ENCODE measurements at regions not wholly inside any gene's neighbourhood (a gene's known extent, or its start where the extent isn't known, plus 50 kb on each side); places are given as distances from the start of the nearest gene placed in this dataset.
"Not testable (repeated sequence)": the region's sequence is repeated elsewhere in the genome, so short reads cannot be mapped to it uniquely, and the experiment has no call there.

DNA sequence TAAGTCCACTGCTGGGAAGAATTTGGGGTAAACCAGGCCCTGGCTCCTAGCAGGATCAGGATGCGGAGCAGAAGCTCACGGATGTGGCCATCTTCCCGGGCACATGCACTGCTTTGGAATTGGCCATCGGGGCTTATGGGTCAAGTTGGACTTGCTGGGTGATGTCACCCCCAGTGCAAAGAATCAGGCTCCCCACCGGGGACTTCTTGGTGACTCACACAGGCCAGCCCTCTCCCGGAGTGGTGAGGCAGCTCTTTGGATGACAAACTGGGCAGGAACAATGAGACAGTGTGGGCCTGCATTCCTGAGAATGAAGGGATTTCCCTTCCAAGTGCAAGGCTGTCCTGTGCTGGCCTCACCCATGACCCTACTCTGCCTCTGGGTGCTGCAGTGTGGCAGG lies 128.8 kb upstream of the ANO1 start:
- POLR2A ChIA-PET = no interaction called here
- peaks cover 0 to 8% (median 0%) of the 10 kb centered on the region in 9 donors for H3K9me3 Mint-ChIP-seq
- H3K27me3 Mint-ChIP-seq = peaks cover 1 to 18% (median 8%) of the 10 kb centered on the region in 5 donors
- no peak for ATAC-seq
- peak in 1 of 10 donors; percentile 51 for DNase-seq
- no peaks in the 10 kb centered on the region for H3K36me3 Mint-ChIP-seq
- no peak overlapping the region for H3K4me3 Mint-ChIP-seq
- peak overlapping the region in 1 of 10 donors; percentile 54 for H3K27ac Mint-ChIP-seq
- H3K4me1 Mint-ChIP-seq = peaks cover 0 to 3% (median 0%) of the 10 kb centered on the region in 4 donors

DNA sequence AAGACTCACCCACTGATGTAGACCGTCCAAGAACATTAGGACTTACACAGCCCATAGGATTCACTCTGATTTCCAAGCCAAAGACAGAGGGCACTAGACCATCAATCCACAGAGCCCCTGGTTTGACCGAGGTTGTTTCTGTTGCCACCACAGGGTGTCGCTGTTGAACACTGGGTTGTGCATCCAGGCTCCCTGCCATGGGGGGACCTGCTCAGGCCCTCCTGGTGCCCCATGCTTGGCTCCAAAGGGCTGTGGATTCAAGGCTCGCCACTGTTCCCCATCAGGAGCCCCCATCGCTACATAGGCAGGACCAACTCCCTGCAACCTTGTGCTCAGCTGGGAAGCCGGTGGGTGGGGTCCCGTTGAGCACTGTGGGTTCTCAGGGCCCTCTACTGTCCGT lies 128.0 kb upstream of the ANO1 start:
- no peak for ATAC-seq
- Mint-ChIP-seq H3K4me3 (no peak overlapping the region), H3K27ac (no peak overlapping the region), H3K4me1 (peaks cover 0 to 3% (median 0%) of the 10 kb centered on the region in 4 donors), H3K9me3 (peaks cover 0 to 8% (median 0%) of the 10 kb centered on the region in 9 donors), H3K36me3 (no peaks in the 10 kb centered on the region), H3K27me3 (peaks cover 1 to 18% (median 8%) of the 10 kb centered on the region in 5 donors)
- POLR2A ChIA-PET = no interaction called here
- peak in 1 of 10 donors; percentile 24 for DNase-seq

DNA sequence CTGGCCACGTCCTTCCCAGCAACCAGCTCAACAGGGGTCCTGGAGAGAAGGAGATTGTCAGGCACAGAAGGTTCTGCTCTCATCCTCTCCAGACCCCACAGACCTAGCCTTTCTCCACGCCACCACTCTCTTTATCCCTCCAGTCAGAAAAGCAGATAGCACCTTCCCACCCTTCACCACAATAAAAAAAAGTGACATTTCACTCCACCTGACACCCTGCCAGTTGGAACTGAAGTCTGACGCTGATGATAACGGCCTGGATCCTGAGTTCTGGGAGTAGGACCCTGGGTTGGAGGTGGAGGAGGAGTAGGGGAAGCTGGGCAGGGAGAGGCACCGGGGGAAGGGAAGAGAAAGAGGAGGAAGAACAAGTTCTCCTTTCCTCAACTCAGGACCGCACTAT lies 127.5 kb upstream of the ANO1 start:
- Mint-ChIP-seq H3K9me3 (peaks cover 0 to 8% (median 0%) of the 10 kb centered on the region in 9 donors), H3K27me3 (peaks cover 1 to 18% (median 8%) of the 10 kb centered on the region in 5 donors), H3K36me3 (no peaks in the 10 kb centered on the region), H3K4me1 (peaks cover 0 to 3% (median 0%) of the 10 kb centered on the region in 4 donors), H3K27ac (no peak overlapping the region), H3K4me3 (no peak overlapping the region)
- DNase-seq (no peak), ATAC-seq (no peak)
- POLR2A ChIA-PET = no interaction called here

DNA sequence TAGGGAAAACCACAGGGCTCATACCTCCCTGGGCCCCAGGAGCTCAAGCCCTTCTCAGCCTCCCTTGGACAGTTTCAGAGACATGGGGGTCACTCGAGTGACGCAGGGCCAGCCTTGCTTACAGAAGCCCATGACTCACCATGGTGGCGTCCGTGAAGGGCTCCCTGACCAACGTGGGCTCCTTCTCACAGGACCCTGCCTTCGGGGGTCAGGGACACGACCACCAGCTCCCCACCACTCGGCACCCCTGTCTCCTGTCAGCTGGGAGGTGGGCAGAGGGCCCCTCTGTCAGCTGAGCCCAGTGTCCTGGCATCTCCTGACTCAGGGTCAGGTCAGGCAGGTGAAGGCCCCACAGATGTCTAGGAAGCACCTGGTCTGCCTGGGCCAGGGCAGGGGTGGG lies 126.3 kb upstream of the ANO1 start:
- no peak for ATAC-seq
- H3K27me3 Mint-ChIP-seq = peaks cover 1 to 22% (median 8%) of the 10 kb centered on the region in 5 donors
- DNase-seq = peak in 1 of 10 donors; percentile 57
- peaks cover 0 to 3% (median 0%) of the 10 kb centered on the region in 4 donors for H3K4me1 Mint-ChIP-seq
- H3K4me3 Mint-ChIP-seq = no peak overlapping the region
- no peak overlapping the region for H3K27ac Mint-ChIP-seq
- peaks cover 0 to 8% (median 0%) of the 10 kb centered on the region in 9 donors for H3K9me3 Mint-ChIP-seq
- POLR2A ChIA-PET = no interaction called here
- H3K36me3 Mint-ChIP-seq = peaks cover 0 to 2% (median 0%) of the 10 kb centered on the region in 3 donors

DNA sequence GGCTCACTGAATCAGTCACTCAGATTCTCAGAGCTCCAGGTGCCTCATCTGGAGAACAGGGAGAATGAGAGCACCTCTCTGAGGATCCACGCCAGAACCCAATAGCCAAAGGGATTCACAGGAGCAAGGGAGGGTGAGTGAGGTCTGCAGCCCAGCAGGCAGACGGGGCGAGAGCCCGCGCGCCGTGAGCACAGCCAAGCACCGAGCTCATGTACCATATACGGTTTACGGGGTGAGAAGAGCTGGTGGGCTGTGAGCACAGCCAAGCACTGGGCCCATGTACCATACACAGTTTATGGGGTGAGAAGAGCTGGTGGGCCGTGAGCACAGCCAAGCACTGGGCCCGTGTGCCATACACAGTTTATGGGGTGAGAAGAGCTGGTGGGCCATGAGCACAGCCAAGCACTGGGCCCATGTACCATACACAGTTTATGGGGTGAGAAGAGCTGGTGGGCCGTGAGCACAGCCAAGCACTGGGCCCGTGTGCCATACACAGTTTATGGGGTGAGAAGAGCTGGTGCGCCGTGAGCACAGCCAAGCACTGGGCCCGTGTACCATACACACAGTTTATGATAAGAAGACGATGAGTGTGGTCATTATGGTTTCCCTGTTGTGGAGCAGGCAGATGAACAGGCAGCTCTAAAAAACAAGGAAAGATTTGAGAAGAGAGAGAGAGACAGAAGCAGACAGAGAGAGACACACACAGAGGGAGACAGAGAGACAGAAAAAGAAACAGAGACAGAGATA lies 125.7 kb upstream of the ANO1 start:
- POLR2A ChIA-PET, ATAC-seq, H3K27ac Mint-ChIP-seq, H3K9me3 Mint-ChIP-seq, H3K4me1 Mint-ChIP-seq, H3K4me3 Mint-ChIP-seq, DNase-seq, H3K36me3 Mint-ChIP-seq: not testable (repeated sequence)
- H3K27me3 Mint-ChIP-seq = peaks cover 4 to 25% (median 8%) of the 10 kb centered on the region in 5 donors

DNA sequence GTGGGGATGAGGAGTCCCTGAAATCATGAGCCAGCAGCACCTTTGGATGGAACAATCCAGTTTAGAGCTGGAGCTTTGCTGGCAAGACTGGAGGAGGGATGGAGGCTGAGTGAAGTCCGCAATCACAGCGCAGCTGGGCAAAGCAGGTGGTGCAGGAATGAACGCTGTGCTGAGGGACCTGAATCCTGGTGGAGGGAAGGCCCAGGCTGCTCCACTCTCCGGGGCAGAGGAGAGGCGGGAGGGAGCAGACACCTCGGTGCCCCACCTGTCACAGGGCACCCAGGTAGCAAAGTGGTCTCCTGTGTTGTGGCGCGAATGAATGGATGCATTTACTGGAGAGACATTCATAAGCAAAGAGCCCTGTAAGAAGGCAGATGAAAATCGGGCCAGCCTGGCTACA lies 124.8 kb upstream of the ANO1 start:
- peaks cover 0 to 4% (median 0%) of the 10 kb centered on the region in 4 donors for H3K4me1 Mint-ChIP-seq
- DNase-seq (peak in 1 of 10 donors; percentile 28), ATAC-seq (no peak)
- H3K9me3 Mint-ChIP-seq = peaks cover 0 to 8% (median 0%) of the 10 kb centered on the region in 9 donors
- no peak overlapping the region for H3K4me3 Mint-ChIP-seq
- no peak overlapping the region for H3K27ac Mint-ChIP-seq
- peaks cover 4 to 23% (median 12%) of the 10 kb centered on the region in 5 donors for H3K27me3 Mint-ChIP-seq
- POLR2A ChIA-PET = no interaction called here
- peaks cover 0 to 2% (median 0%) of the 10 kb centered on the region in 3 donors for H3K36me3 Mint-ChIP-seq

DNA sequence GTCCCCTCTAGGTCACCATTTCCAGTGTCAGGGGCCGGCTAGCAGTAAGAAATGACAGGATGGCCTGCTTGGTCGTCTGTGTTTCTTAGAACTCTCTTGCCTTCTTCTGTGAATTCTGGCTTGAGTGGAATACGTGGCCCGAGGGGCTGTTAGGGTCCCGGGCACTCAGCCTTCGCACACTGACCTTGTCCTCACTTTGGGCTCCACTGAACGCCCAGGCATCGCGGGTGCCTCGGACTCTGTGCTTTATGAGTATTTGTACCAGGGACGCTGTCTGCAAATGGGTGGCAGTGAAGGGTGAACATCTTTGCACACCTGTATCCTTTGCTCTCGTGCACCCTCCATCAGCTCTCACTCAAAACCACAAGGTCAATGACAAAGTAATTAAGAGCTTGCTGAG lies 123.4 kb upstream of the ANO1 start:
- Mint-ChIP-seq H3K4me3 (no peak overlapping the region), H3K4me1 (peaks cover 0 to 4% (median 0%) of the 10 kb centered on the region in 4 donors), H3K27me3 (peaks cover 4 to 25% (median 11%) of the 10 kb centered on the region in 5 donors), H3K36me3 (peaks cover 0 to 2% (median 0%) of the 10 kb centered on the region in 3 donors), H3K27ac (no peak overlapping the region), H3K9me3 (peaks cover 0 to 10% (median 4%) of the 10 kb centered on the region in 9 donors)
- POLR2A ChIA-PET = no interaction called here
- ATAC-seq = no peak
- peak in 1 of 10 donors; percentile 10 for DNase-seq

DNA sequence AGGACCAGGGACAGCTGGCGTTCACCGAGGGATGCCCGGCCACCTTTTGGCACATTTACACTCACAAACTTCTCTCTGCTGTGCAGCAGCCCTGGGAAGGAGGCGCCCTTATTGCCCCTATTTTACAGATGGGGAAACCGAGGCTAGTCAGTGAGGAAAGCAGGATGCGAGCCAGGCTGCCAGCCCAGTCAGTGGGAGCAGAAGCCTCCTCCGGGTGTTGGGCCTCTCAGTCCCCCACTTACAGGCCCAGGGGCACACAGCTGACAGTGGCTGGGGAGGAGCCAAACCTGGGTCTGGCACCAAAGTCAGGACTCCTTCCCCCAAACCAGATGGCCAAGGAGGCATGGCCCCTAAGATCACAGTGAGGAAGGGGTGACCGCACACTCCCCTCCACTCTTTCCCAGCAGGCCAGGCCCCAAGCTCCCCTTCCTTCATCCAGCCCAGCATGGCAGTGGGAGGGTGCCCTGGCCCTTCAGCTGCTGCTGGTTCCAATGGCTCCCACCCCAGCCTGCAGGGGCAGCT lies 121.4 kb upstream of the ANO1 start:
- H3K4me1 Mint-ChIP-seq = peaks cover 0 to 4% (median 0%) of the 10 kb centered on the region in 4 donors
- no peak overlapping the region for H3K4me3 Mint-ChIP-seq
- peaks cover 0 to 14% (median 6%) of the 10 kb centered on the region in 9 donors for H3K9me3 Mint-ChIP-seq
- DNase-seq (peak in 1 of 10 donors; percentile 22), ATAC-seq (no peak)
- no peak overlapping the region for H3K27ac Mint-ChIP-seq
- H3K27me3 Mint-ChIP-seq = peaks cover 4 to 32% (median 15%) of the 10 kb centered on the region in 5 donors
- peaks cover 0 to 2% (median 0%) of the 10 kb centered on the region in 3 donors for H3K36me3 Mint-ChIP-seq
- POLR2A ChIA-PET = no interaction called here

DNA sequence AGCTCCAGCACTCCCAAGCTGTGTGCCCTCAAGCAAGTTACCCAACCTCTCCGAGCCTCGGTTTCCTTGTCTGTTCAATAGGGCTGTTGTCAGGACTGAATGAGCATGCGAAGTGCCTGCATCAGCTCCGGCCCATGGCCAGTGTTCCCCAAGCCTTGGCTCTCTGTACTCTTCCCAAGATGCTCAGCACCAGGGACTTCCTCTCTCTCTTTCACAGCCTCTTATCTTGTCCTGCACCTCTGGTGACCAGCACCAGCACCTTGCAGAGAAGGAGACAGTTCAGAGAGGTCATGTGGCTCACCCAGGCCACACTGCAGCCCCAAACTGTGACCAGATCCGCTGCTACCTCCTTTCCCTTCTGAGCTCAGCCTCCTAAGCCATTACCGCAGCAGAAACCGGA lies 120.3 kb upstream of the ANO1 start:
- DNase-seq = peak in 1 of 10 donors; percentile 22
- peaks cover 4 to 30% (median 15%) of the 10 kb centered on the region in 5 donors for H3K27me3 Mint-ChIP-seq
- peaks cover 0 to 14% (median 6%) of the 10 kb centered on the region in 9 donors for H3K9me3 Mint-ChIP-seq
- POLR2A ChIA-PET = no interaction called here
- H3K36me3 Mint-ChIP-seq = peaks cover 0 to 2% (median 0%) of the 10 kb centered on the region in 3 donors
- no peak overlapping the region for H3K4me3 Mint-ChIP-seq
- ATAC-seq = no peak
- peaks cover 0 to 2% (median 0%) of the 10 kb centered on the region in 4 donors for H3K4me1 Mint-ChIP-seq
- no peak overlapping the region for H3K27ac Mint-ChIP-seq

DNA sequence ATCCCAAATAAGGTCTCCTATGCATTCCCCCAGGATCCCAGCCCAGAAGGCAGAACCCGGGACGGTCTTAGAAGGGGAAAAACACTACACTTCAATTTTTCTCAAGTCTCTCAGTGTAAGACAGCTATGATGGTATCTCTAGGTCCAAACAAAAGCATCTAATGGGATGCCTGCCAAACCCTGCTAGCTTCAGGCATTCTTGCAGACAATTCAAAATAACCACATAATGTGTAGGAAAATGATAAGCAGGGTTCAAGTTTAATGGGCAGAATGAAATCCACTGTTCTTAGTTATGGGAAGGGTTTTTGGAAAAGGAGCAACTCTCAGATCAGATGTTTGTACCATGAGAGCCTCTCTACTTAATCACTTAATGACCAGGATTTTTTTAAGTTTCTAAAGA lies 119.8 kb upstream of the ANO1 start:
- Mint-ChIP-seq H3K36me3 (peaks cover 0 to 2% (median 0%) of the 10 kb centered on the region in 3 donors), H3K4me3 (no peak overlapping the region), H3K9me3 (peaks cover 0 to 14% (median 6%) of the 10 kb centered on the region in 9 donors), H3K4me1 (peaks cover 0 to 1% (median 0%) of the 10 kb centered on the region in 4 donors), H3K27me3 (peaks cover 4 to 27% (median 15%) of the 10 kb centered on the region in 5 donors), H3K27ac (no peak overlapping the region)
- ATAC-seq (no peak), DNase-seq (no peak)
- POLR2A ChIA-PET = no interaction called here

DNA sequence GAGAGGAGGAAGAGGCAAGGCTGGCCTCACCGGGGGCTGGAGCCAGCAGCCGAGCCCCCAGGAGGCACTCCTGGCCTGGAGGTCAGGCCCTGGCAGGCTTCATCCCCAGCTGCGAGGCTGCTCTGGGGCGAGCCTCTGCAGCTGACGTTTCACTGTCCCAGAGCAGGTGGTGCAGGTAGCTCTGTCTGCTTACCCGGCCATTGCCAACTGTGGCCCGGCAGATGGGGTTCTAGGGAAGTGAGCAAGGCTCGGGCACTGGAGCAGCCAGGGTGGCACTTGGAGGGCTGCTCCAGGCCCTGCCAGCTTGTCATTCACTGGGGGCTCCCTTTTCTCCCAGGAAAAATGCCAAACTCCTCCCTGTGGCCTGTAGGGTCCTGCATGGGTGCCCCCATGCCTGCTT lies 118.7 kb upstream of the ANO1 start:
- POLR2A ChIA-PET = no interaction called here
- peak in 1 of 10 donors; percentile 34 for DNase-seq
- H3K27ac Mint-ChIP-seq = no peak overlapping the region
- no peak overlapping the region for H3K4me3 Mint-ChIP-seq
- H3K4me1 Mint-ChIP-seq = peaks cover 0 to 1% (median 0%) of the 10 kb centered on the region in 4 donors
- peaks cover 0 to 2% (median 0%) of the 10 kb centered on the region in 3 donors for H3K36me3 Mint-ChIP-seq
- no peak for ATAC-seq
- peaks cover 4 to 27% (median 15%) of the 10 kb centered on the region in 5 donors for H3K27me3 Mint-ChIP-seq
- peaks cover 0 to 14% (median 6%) of the 10 kb centered on the region in 9 donors for H3K9me3 Mint-ChIP-seq

DNA sequence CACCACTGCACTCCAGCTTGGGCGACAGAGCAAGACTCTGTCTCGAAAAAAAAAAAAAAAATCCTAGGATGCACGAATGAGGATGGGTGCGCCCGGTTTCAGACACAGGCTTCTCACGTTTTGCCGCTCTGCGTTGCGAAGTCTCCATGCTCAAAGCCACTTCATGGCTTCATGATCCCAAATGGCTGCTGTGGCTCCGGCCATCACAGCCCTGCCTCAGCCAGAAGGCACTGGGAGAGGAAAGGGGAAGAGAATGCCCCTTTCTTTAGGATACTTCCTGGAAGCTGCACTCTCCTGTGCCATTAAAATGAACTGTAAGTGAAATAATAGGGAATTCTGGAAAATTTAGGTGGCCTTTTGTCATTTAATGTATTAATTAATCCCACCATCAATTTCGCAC lies 116.4 kb upstream of the ANO1 start:
- DNase-seq (no peak), ATAC-seq (no peak)
- POLR2A ChIA-PET = no interaction called here
- H3K27ac Mint-ChIP-seq = no peak overlapping the region
- H3K27me3 Mint-ChIP-seq = peaks cover 4 to 25% (median 13%) of the 10 kb centered on the region in 5 donors
- H3K4me1 Mint-ChIP-seq = peaks cover 0 to 1% (median 0%) of the 10 kb centered on the region in 4 donors
- no peak overlapping the region for H3K4me3 Mint-ChIP-seq
- no peaks in the 10 kb centered on the region for H3K36me3 Mint-ChIP-seq
- H3K9me3 Mint-ChIP-seq = peaks cover 0 to 14% (median 6%) of the 10 kb centered on the region in 9 donors

DNA sequence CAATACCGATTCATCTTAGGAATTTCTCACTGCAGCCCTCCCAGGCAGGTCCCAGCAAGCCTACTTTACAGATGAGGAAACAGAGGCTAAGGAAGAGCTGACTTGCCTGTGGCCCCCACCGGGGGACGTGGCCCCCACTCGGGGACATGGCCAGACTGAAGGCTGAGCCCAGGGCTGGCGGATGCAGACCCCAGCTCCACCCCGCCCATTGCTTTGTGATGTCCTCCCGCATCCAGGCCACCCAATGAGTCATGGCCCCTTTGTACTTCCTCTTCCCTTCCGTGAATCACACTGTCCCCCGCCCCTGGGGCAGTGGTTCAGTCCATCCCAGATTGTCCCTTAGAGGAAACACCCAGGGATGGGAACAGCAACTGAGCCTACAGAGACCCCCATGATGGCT lies 116.0 kb upstream of the ANO1 start:
- Mint-ChIP-seq H3K36me3 (no peaks in the 10 kb centered on the region), H3K27ac (no peak overlapping the region), H3K4me1 (no peaks in the 10 kb centered on the region), H3K27me3 (peaks cover 2 to 25% (median 13%) of the 10 kb centered on the region in 5 donors), H3K9me3 (peaks cover 0 to 14% (median 6%) of the 10 kb centered on the region in 9 donors), H3K4me3 (no peak overlapping the region)
- DNase-seq (no peak), ATAC-seq (no peak)
- POLR2A ChIA-PET = no interaction called here

All from naive thymus-derived CD8-positive, alpha-beta T cell (primary cell).